Type B pancreatic cell (in vitro differentiated cells): ENCODE measurements at regions not wholly inside any gene's neighbourhood (a gene's known extent, or its start where the extent isn't known, plus 50 kb on each side); places are given as distances from the start of the nearest gene placed in this dataset.
A peak's percentile ranks its signal among the peaks of the same experiment; 100 is the strongest.

Source experiments
- DNase-seq: peaks from one replicate; pipeline ENCODE4 v3.0.0; 2021; ENCODE audit warnings: mixed read lengths; ENCODE audit not compliant: unreplicated experiment; ENCODE audit errors: extremely low spot score
- H3K27ac Mint-ChIP-seq: 2 replicates; pipeline ENCODE4 v1.8.0; 2021; ENCODE audit warnings: mild to moderate bottlenecking, mixed read lengths
- H3K27me3 Mint-ChIP-seq: 2 replicates; pipeline ENCODE4 v1.8.0; 2021; ENCODE audit warnings: mixed read lengths
- H3K36me3 Mint-ChIP-seq: 2 replicates; pipeline ENCODE4 v1.8.0; 2021; ENCODE audit warnings: mixed read lengths
- H3K4me1 Mint-ChIP-seq: one replicate; pipeline ENCODE4 v1.8.0; 2021; ENCODE audit warnings: mixed read lengths; ENCODE audit not compliant: unreplicated experiment
- H3K4me3 Mint-ChIP-seq: 2 replicates; pipeline ENCODE4 v1.8.0; 2021; ENCODE audit warnings: mild to moderate bottlenecking, mixed read lengths
- H3K9me3 Mint-ChIP-seq: 2 replicates; pipeline ENCODE4 v1.8.0; 2021; ENCODE audit warnings: mixed read lengths
- CTCF ChIP-seq: fragments of 200-600 bp; sonication (generic); conservative IDR thresholded peaks from 2 replicates; pipeline ENCODE4 v1.5.0; 2021; ENCODE audit warnings: antibody characterized with exemption, mild to moderate bottlenecking

- peaks cover 4% of the 10 kb centered on the region for H3K9me3 Mint-ChIP-seq
- H3K27me3 Mint-ChIP-seq = no peaks in the 10 kb centered on the region
- no peak for TF ChIP-seq CTCF
- no peak overlapping the region for H3K4me3 Mint-ChIP-seq
- H3K27ac Mint-ChIP-seq = no peak overlapping the region
- no peak for DNase-seq
- peaks cover 4% of the 10 kb centered on the region for H3K36me3 Mint-ChIP-seq
- no peaks in the 10 kb centered on the region for H3K4me1 Mint-ChIP-seq
Measured at GRCh38 chr11:103661185-103661584, 375.3 kb upstream of the DDI1 start.

GRCh38 chr11:103661991-103662390 is 374.4 kb upstream of the DDI1 start:
- peaks cover 4% of the 10 kb centered on the region for H3K9me3 Mint-ChIP-seq
- no peak for TF ChIP-seq CTCF
- H3K36me3 Mint-ChIP-seq = peaks cover 4% of the 10 kb centered on the region
- H3K4me3 Mint-ChIP-seq = no peak overlapping the region
- H3K4me1 Mint-ChIP-seq = no peaks in the 10 kb centered on the region
- no peak for DNase-seq
- H3K27ac Mint-ChIP-seq = no peak overlapping the region
- no peaks in the 10 kb centered on the region for H3K27me3 Mint-ChIP-seq

GRCh38 chr11:103662880-103663279 is 373.6 kb upstream of the DDI1 start:
- TF ChIP-seq CTCF = no peak
- H3K27ac Mint-ChIP-seq = no peak overlapping the region
- no peak overlapping the region for H3K4me3 Mint-ChIP-seq
- peaks cover 4% of the 10 kb centered on the region for H3K36me3 Mint-ChIP-seq
- H3K4me1 Mint-ChIP-seq = no peaks in the 10 kb centered on the region
- peaks cover 4% of the 10 kb centered on the region for H3K9me3 Mint-ChIP-seq
- no peaks in the 10 kb centered on the region for H3K27me3 Mint-ChIP-seq
- no peak for DNase-seq

- H3K9me3 Mint-ChIP-seq = peaks cover 5% of the 10 kb centered on the region
- TF ChIP-seq CTCF = no peak
- DNase-seq = no peak
- H3K27ac Mint-ChIP-seq = no peak overlapping the region
- peaks cover 2% of the 10 kb centered on the region for H3K27me3 Mint-ChIP-seq
- no peaks in the 10 kb centered on the region for H3K36me3 Mint-ChIP-seq
- no peak overlapping the region for H3K4me3 Mint-ChIP-seq
- H3K4me1 Mint-ChIP-seq = no peaks in the 10 kb centered on the region
Measured at GRCh38 chr11:103668859-103669258, 367.6 kb upstream of the DDI1 start.

- Mint-ChIP-seq H3K36me3 (no peaks in the 10 kb centered on the region), H3K27ac (no peak overlapping the region), H3K4me3 (no peak overlapping the region), H3K9me3 (peaks cover 4% of the 10 kb centered on the region), H3K27me3 (peaks cover 2% of the 10 kb centered on the region), H3K4me1 (no peaks in the 10 kb centered on the region)
- DNase-seq = no peak
- TF ChIP-seq CTCF = peak; percentile 55
Measured at GRCh38 chr11:103671143-103671651, 365.2 kb upstream of the DDI1 start.

GRCh38 chr11:103673773-103674172 is 362.7 kb upstream of the DDI1 start:
- no peak overlapping the region for H3K27ac Mint-ChIP-seq
- peaks cover 4% of the 10 kb centered on the region for H3K9me3 Mint-ChIP-seq
- H3K4me1 Mint-ChIP-seq = no peaks in the 10 kb centered on the region
- DNase-seq = no peak
- no peak overlapping the region for H3K4me3 Mint-ChIP-seq
- TF ChIP-seq CTCF = no peak
- no peaks in the 10 kb centered on the region for H3K36me3 Mint-ChIP-seq
- peaks cover 2% of the 10 kb centered on the region for H3K27me3 Mint-ChIP-seq
